ENCODE measurements at regions not wholly inside any gene's neighbourhood (a gene's known extent, or its start where the extent isn't known, plus 50 kb on each side); places are given as distances from the start of the nearest gene placed in this dataset.
"Not testable (repeated sequence)": the region's sequence is repeated elsewhere in the genome, so short reads cannot be mapped to it uniquely, and the experiment has no call there.

GRCh38 chr9:88258024-88258423 is 119.7 kb upstream of the SPATA31C2 start:
- Histone ChIP-seq H3K4me1 (ENCODE audit: control insufficient read depth in 5 of 5, insufficient read depth in 5 of 5, low read length in 5 of 5) (peaks cover 5 to 22% (median 16%) of the 10 kb centered on the region in 5 donors), H3K36me3 (ENCODE audit: control insufficient read depth in 5 of 5, insufficient read depth in 5 of 5, low read length in 5 of 5) (no peaks in the 10 kb centered on the region), H3K27ac (ENCODE audit: low read depth, low read length) (no peak overlapping the region), H3K27me3 (ENCODE audit: control insufficient read depth in 5 of 5, insufficient read depth in 4 of 5, low read length in 5 of 5) (no peaks in the 10 kb centered on the region), H3K9me3 (ENCODE audit: control insufficient read depth in 5 of 5, low read length in 5 of 5) (no peaks in the 10 kb centered on the region), H3K9ac (ENCODE audit: low read length in 5 of 5) (no peak overlapping the region), H3K4me3 (ENCODE audit: low read depth in 1 of 5, low read length in 5 of 5) (no peak overlapping the region)

- Histone ChIP-seq H3K36me3 (ENCODE audit: control insufficient read depth in 5 of 5, insufficient read depth in 5 of 5, low read length in 5 of 5) (no peaks in the 10 kb centered on the region), H3K27me3 (ENCODE audit: control insufficient read depth in 5 of 5, insufficient read depth in 4 of 5, low read length in 5 of 5) (no peaks in the 10 kb centered on the region), H3K9me3 (ENCODE audit: control insufficient read depth in 5 of 5, low read length in 5 of 5) (peaks cover 0 to 11% (median 9%) of the 10 kb centered on the region in 5 donors), H3K4me3 (ENCODE audit: low read depth in 1 of 5, low read length in 5 of 5) (no peak overlapping the region), H3K9ac (ENCODE audit: low read length in 5 of 5) (no peak overlapping the region), H3K4me1 (ENCODE audit: control insufficient read depth in 5 of 5, insufficient read depth in 5 of 5, low read length in 5 of 5) (peaks cover 5 to 21% (median 16%) of the 10 kb centered on the region in 5 donors), H3K27ac (ENCODE audit: low read depth, low read length) (no peak overlapping the region)
Observed at GRCh38 chr9:88256216-88256615, 117.9 kb upstream of the SPATA31C2 start.

GRCh38 chr9:88255806-88256205 is 117.5 kb upstream of the SPATA31C2 start:
- H3K27me3 ChIP-seq (ENCODE audit: control insufficient read depth in 5 of 5, insufficient read depth in 4 of 5, low read length in 5 of 5); H3K4me3 ChIP-seq (ENCODE audit: low read depth in 1 of 5, low read length in 5 of 5); H3K9ac ChIP-seq (ENCODE audit: low read length in 5 of 5); H3K27ac ChIP-seq (ENCODE audit: low read depth, low read length); H3K36me3 ChIP-seq (ENCODE audit: control insufficient read depth in 5 of 5, insufficient read depth in 5 of 5, low read length in 5 of 5): not testable (repeated sequence)
- Histone ChIP-seq H3K4me1 (ENCODE audit: control insufficient read depth in 5 of 5, insufficient read depth in 5 of 5, low read length in 5 of 5) (peaks cover 5 to 21% (median 16%) of the 10 kb centered on the region in 5 donors), H3K9me3 (ENCODE audit: control insufficient read depth in 5 of 5, low read length in 5 of 5) (peaks cover 0 to 13% (median 9%) of the 10 kb centered on the region in 5 donors)

GRCh38 chr9:88251903-88252302 is 113.6 kb upstream of the SPATA31C2 start:
- peaks cover 0 to 6% (median under 1%) of the 10 kb centered on the region in 5 donors for H3K4me1 ChIP-seq (ENCODE audit: control insufficient read depth in 5 of 5, insufficient read depth in 5 of 5, low read length in 5 of 5)
- H3K27me3 ChIP-seq (ENCODE audit: control insufficient read depth in 5 of 5, insufficient read depth in 4 of 5, low read length in 5 of 5): no peaks in the 10 kb centered on the region
- peak overlapping the region in 1 of 5 donors; percentile 36 for H3K4me3 ChIP-seq (ENCODE audit: low read depth in 1 of 5, low read length in 5 of 5)
- peaks cover 0 to 15% (median 11%) of the 10 kb centered on the region in 5 donors for H3K9me3 ChIP-seq (ENCODE audit: control insufficient read depth in 5 of 5, low read length in 5 of 5)
- no peaks in the 10 kb centered on the region for H3K36me3 ChIP-seq (ENCODE audit: control insufficient read depth in 5 of 5, insufficient read depth in 5 of 5, low read length in 5 of 5)
- no peak overlapping the region for H3K9ac ChIP-seq (ENCODE audit: low read length in 5 of 5)
- no peak overlapping the region for H3K27ac ChIP-seq (ENCODE audit: low read depth, low read length)

- Histone ChIP-seq H3K4me3 (ENCODE audit: low read depth in 1 of 5, low read length in 5 of 5) (no peak overlapping the region), H3K27me3 (ENCODE audit: control insufficient read depth in 5 of 5, insufficient read depth in 4 of 5, low read length in 5 of 5) (no peaks in the 10 kb centered on the region), H3K36me3 (ENCODE audit: control insufficient read depth in 5 of 5, insufficient read depth in 5 of 5, low read length in 5 of 5) (no peaks in the 10 kb centered on the region), H3K27ac (ENCODE audit: low read depth, low read length) (no peak overlapping the region), H3K9me3 (ENCODE audit: control insufficient read depth in 5 of 5, low read length in 5 of 5) (no peaks in the 10 kb centered on the region), H3K9ac (ENCODE audit: low read length in 5 of 5) (no peak overlapping the region), H3K4me1 (ENCODE audit: control insufficient read depth in 5 of 5, insufficient read depth in 5 of 5, low read length in 5 of 5) (no peaks in the 10 kb centered on the region)
Observed at GRCh38 chr9:88243736-88244135, 105.5 kb upstream of the SPATA31C2 start.

GRCh38 chr9:88242879-88243278 is 104.6 kb upstream of the SPATA31C2 start:
- Histone ChIP-seq H3K4me1 (ENCODE audit: control insufficient read depth in 5 of 5, insufficient read depth in 5 of 5, low read length in 5 of 5) (peaks cover 1 to 3% (median 2%) of the 10 kb centered on the region in 5 donors), H3K27me3 (ENCODE audit: control insufficient read depth in 5 of 5, insufficient read depth in 4 of 5, low read length in 5 of 5) (no peaks in the 10 kb centered on the region), H3K36me3 (ENCODE audit: control insufficient read depth in 5 of 5, insufficient read depth in 5 of 5, low read length in 5 of 5) (no peaks in the 10 kb centered on the region), H3K4me3 (ENCODE audit: low read depth in 1 of 5, low read length in 5 of 5) (no peak overlapping the region), H3K9ac (ENCODE audit: low read length in 5 of 5) (no peak overlapping the region), H3K9me3 (ENCODE audit: control insufficient read depth in 5 of 5, low read length in 5 of 5) (no peaks in the 10 kb centered on the region), H3K27ac (ENCODE audit: low read depth, low read length) (no peak overlapping the region)

GRCh38 chr9:88237991-88238571 is 99.8 kb upstream of the SPATA31C2 start:
- Histone ChIP-seq H3K27ac (ENCODE audit: low read depth, low read length) (no peak overlapping the region), H3K4me3 (ENCODE audit: low read depth in 1 of 5, low read length in 5 of 5) (no peak overlapping the region), H3K27me3 (ENCODE audit: control insufficient read depth in 5 of 5, insufficient read depth in 4 of 5, low read length in 5 of 5) (no peaks in the 10 kb centered on the region), H3K9ac (ENCODE audit: low read length in 5 of 5) (no peak overlapping the region), H3K9me3 (ENCODE audit: control insufficient read depth in 5 of 5, low read length in 5 of 5) (no peaks in the 10 kb centered on the region), H3K36me3 (ENCODE audit: control insufficient read depth in 5 of 5, insufficient read depth in 5 of 5, low read length in 5 of 5) (no peaks in the 10 kb centered on the region), H3K4me1 (ENCODE audit: control insufficient read depth in 5 of 5, insufficient read depth in 5 of 5, low read length in 5 of 5) (peaks cover 11 to 29% (median 16%) of the 10 kb centered on the region in 5 donors)

- peak overlapping the region in 2 of 5 donors; percentile 22 for H3K4me3 ChIP-seq (ENCODE audit: low read depth in 1 of 5, low read length in 5 of 5)
- no peaks in the 10 kb centered on the region for H3K36me3 ChIP-seq (ENCODE audit: control insufficient read depth in 5 of 5, insufficient read depth in 5 of 5, low read length in 5 of 5)
- H3K4me1 ChIP-seq (ENCODE audit: control insufficient read depth in 5 of 5, insufficient read depth in 5 of 5, low read length in 5 of 5): peaks cover 11 to 29% (median 16%) of the 10 kb centered on the region in 5 donors
- no peak overlapping the region for H3K9ac ChIP-seq (ENCODE audit: low read length in 5 of 5)
- no peaks in the 10 kb centered on the region for H3K9me3 ChIP-seq (ENCODE audit: control insufficient read depth in 5 of 5, low read length in 5 of 5)
- no peak overlapping the region for H3K27ac ChIP-seq (ENCODE audit: low read depth, low read length)
- no peaks in the 10 kb centered on the region for H3K27me3 ChIP-seq (ENCODE audit: control insufficient read depth in 5 of 5, insufficient read depth in 4 of 5, low read length in 5 of 5)
Observed at GRCh38 chr9:88237479-88237961, 99.2 kb upstream of the SPATA31C2 start.

GRCh38 chr9:88236511-88237478 is 98.5 kb upstream of the SPATA31C2 start:
- peak overlapping the region in 2 of 5 donors; percentile 22 for H3K4me3 ChIP-seq (ENCODE audit: low read depth in 1 of 5, low read length in 5 of 5)
- H3K36me3 ChIP-seq (ENCODE audit: control insufficient read depth in 5 of 5, insufficient read depth in 5 of 5, low read length in 5 of 5): no peaks in the 10 kb centered on the region
- H3K27me3 ChIP-seq (ENCODE audit: control insufficient read depth in 5 of 5, insufficient read depth in 4 of 5, low read length in 5 of 5): no peaks in the 10 kb centered on the region
- H3K4me1 ChIP-seq (ENCODE audit: control insufficient read depth in 5 of 5, insufficient read depth in 5 of 5, low read length in 5 of 5): peaks cover 11 to 29% (median 16%) of the 10 kb centered on the region in 5 donors
- no peaks in the 10 kb centered on the region for H3K9me3 ChIP-seq (ENCODE audit: control insufficient read depth in 5 of 5, low read length in 5 of 5)
- no peak overlapping the region for H3K9ac ChIP-seq (ENCODE audit: low read length in 5 of 5)
- no peak overlapping the region for H3K27ac ChIP-seq (ENCODE audit: low read depth, low read length)

- Histone ChIP-seq H3K4me1 (ENCODE audit: control insufficient read depth in 5 of 5, insufficient read depth in 5 of 5, low read length in 5 of 5) (peaks cover 11 to 29% (median 16%) of the 10 kb centered on the region in 5 donors), H3K36me3 (ENCODE audit: control insufficient read depth in 5 of 5, insufficient read depth in 5 of 5, low read length in 5 of 5) (no peaks in the 10 kb centered on the region), H3K9ac (ENCODE audit: low read length in 5 of 5) (no peak overlapping the region), H3K27ac (ENCODE audit: low read depth, low read length) (no peak overlapping the region), H3K9me3 (ENCODE audit: control insufficient read depth in 5 of 5, low read length in 5 of 5) (no peaks in the 10 kb centered on the region), H3K4me3 (ENCODE audit: low read depth in 1 of 5, low read length in 5 of 5) (no peak overlapping the region), H3K27me3 (ENCODE audit: control insufficient read depth in 5 of 5, insufficient read depth in 4 of 5, low read length in 5 of 5) (no peaks in the 10 kb centered on the region)
Observed at GRCh38 chr9:88235615-88236014, 97.3 kb upstream of the SPATA31C2 start.

Measured in subcutaneous abdominal adipose tissue (tissue), 5 donors.